Gastroesophageal sphincter (tissue), 4 donors: ENCODE measurements at regions not wholly inside any gene's neighbourhood (a gene's known extent, or its start where the extent isn't known, plus 50 kb on each side); places are given as distances from the start of the nearest gene placed in this dataset.

Source experiments
- ATAC-seq: fragments of 150-250 bp; one replicate; pipeline ENCODE4 v1.9.1; 2016; ENCODE audit warnings: mild to moderate bottlenecking, moderate library complexity
- H3K27ac ChIP-seq, 4 donors: fragments of 200-600 bp; sonication (generic) in 3 of 4; 1 replicate in 3 of 4; 2 replicates in 1 of 4; pipeline ENCODE4 v1.5.1; 2016 to 2019
- H3K27me3 ChIP-seq: fragments of 200-600 bp; sonication (generic); one replicate; pipeline ENCODE4 v1.5.1; 2019
- H3K36me3 ChIP-seq, 2 donors: fragments of 200-600 bp; sonication (generic); one replicate each; pipeline ENCODE4 v1.5.1; 2019; ENCODE audit warnings: control low read depth in 1 of 2
- H3K4me1 ChIP-seq, 3 donors: fragments of 200-600 bp; sonication (generic); 1 replicate in 2 of 3; 2 replicates in 1 of 3; pipeline ENCODE4 v1.5.1; 2016 to 2019; ENCODE audit warnings: control low read depth in 2 of 3
- H3K4me3 ChIP-seq, 2 donors: fragments of 200-600 bp; sonication (generic); one replicate each; pipeline ENCODE4 v1.5.1; 2019; ENCODE audit warnings: mild to moderate bottlenecking in 1 of 2, moderate library complexity in 1 of 2
- H3K9me3 ChIP-seq, 3 donors: fragments of 200-600 bp; sonication (generic); one replicate each; pipeline ENCODE4 v1.5.1; 2017 to 2019; ENCODE audit warnings: control low read depth in 2 of 3
- CTCF ChIP-seq, 4 experiments: fragments of 200-600 bp in 2 of 4; fragments of 450-650 bp in 2 of 4; sonication (generic) in 1 of 4; IDR thresholded peaks; one replicate each; pipeline ENCODE4 v1.5.1; 2017 to 2019; ENCODE audit warnings: antibody characterized with exemption in 4 of 4, mild to moderate bottlenecking in 2 of 4, moderate library complexity in 2 of 4
- EP300 ChIP-seq: sonication (generic); formaldehyde crosslinking; IDR thresholded peaks from one replicate; pipeline ENCODE4 v1.6.1; 2017; ENCODE audit warnings: antibody characterized with exemption, mild to moderate bottlenecking
- POLR2A ChIP-seq, 2 donors: fragments of 450-650 bp; IDR thresholded peaks; one replicate each; pipeline ENCODE4 v1.6.1; 2017; ENCODE audit warnings: antibody characterized with exemption in 2 of 2, mild to moderate bottlenecking in 2 of 2, moderate library complexity in 1 of 2
- POLR2AphosphoS5 ChIP-seq: sonication (generic); formaldehyde crosslinking; IDR thresholded peaks from one replicate; pipeline ENCODE4 v1.6.1; 2017; ENCODE audit warnings: antibody characterized with exemption
- WGBS, 2 donors: methylation state at CpG; one replicate each; pipeline ENCODE4 v1.1.5; 2018; ENCODE audit warnings: low coverage in 1 of 2; 5-methylcytosine and 5-hydroxymethylcytosine counted together

GRCh38 chr15:94909510-94909909 lies 678.1 kb downstream of the MCTP2 start:
- no peak for TF ChIP-seq EP300
- TF ChIP-seq POLR2A (IDR thresholded peaks at IDR 0.05) = no peak
- no peak for TF ChIP-seq POLR2AphosphoS5
- no peak for TF ChIP-seq CTCF (IDR thresholded peaks at IDR 0.05)
- Histone ChIP-seq H3K27me3 (no peaks in the 10 kb centered on the region), H3K4me3 (no peak overlapping the region), H3K36me3 (no peaks in the 10 kb centered on the region), H3K4me1 (no peaks in the 10 kb centered on the region), H3K27ac (no peak overlapping the region), H3K9me3 (peaks cover 0 to 28% (median 0%) of the 10 kb centered on the region in 3 donors)
- ATAC-seq = no peak
- no CpG with 5 or more reads among the region's 1 CpG for WGBS, 2 donors

- H3K27me3 ChIP-seq = no peaks in the 10 kb centered on the region
- H3K4me1 ChIP-seq = no peaks in the 10 kb centered on the region
- peaks cover 0 to 28% (median 0%) of the 10 kb centered on the region in 3 donors for H3K9me3 ChIP-seq
- no peaks in the 10 kb centered on the region for H3K36me3 ChIP-seq
- H3K27ac ChIP-seq = no peak overlapping the region
- TF ChIP-seq CTCF (IDR thresholded peaks at IDR 0.05) (no peak), POLR2AphosphoS5 (no peak), POLR2A (IDR thresholded peaks at IDR 0.05) (no peak), EP300 (no peak)
- ATAC-seq = no peak
- no peak overlapping the region for H3K4me3 ChIP-seq
Measured at GRCh38 chr15:94910166-94910565, 678.8 kb downstream of the MCTP2 start.

- Histone ChIP-seq H3K36me3 (no peaks in the 10 kb centered on the region), H3K4me1 (no peaks in the 10 kb centered on the region), H3K4me3 (no peak overlapping the region), H3K9me3 (peaks cover 0 to 28% (median 0%) of the 10 kb centered on the region in 3 donors), H3K27ac (no peak overlapping the region), H3K27me3 (no peaks in the 10 kb centered on the region)
- no peak for TF ChIP-seq POLR2AphosphoS5
- TF ChIP-seq CTCF (IDR thresholded peaks at IDR 0.05) = no peak
- no peak for TF ChIP-seq EP300
- TF ChIP-seq POLR2A (IDR thresholded peaks at IDR 0.05) = no peak
- WGBS, 2 donors = 40 to 82% methylated on average over 2 to 3 of the region's 3 CpGs
- no peak for ATAC-seq
Measured at GRCh38 chr15:94912760-94913159, 681.4 kb downstream of the MCTP2 start.

GRCh38 chr15:94917068-94917467 lies 685.7 kb downstream of the MCTP2 start:
- Histone ChIP-seq H3K27ac (no peak overlapping the region), H3K4me1 (no peaks in the 10 kb centered on the region), H3K4me3 (no peak overlapping the region), H3K9me3 (no peaks in the 10 kb centered on the region), H3K27me3 (no peaks in the 10 kb centered on the region), H3K36me3 (no peaks in the 10 kb centered on the region)
- WGBS, 2 donors = 11 to 60% methylated on average over 1 of the region's 5 CpGs
- ATAC-seq = no peak
- TF ChIP-seq POLR2AphosphoS5 (no peak), POLR2A (IDR thresholded peaks at IDR 0.05) (no peak), CTCF (IDR thresholded peaks at IDR 0.05) (no peak), EP300 (no peak)

- 45 to 61% methylated on average over 6 of the region's 6 CpGs for WGBS, 2 donors
- Histone ChIP-seq H3K27me3 (no peaks in the 10 kb centered on the region), H3K9me3 (no peaks in the 10 kb centered on the region), H3K4me3 (no peak overlapping the region), H3K36me3 (no peaks in the 10 kb centered on the region), H3K27ac (no peak overlapping the region), H3K4me1 (no peaks in the 10 kb centered on the region)
- TF ChIP-seq POLR2AphosphoS5 (no peak), EP300 (no peak), POLR2A (IDR thresholded peaks at IDR 0.05) (no peak), CTCF (IDR thresholded peaks at IDR 0.05) (no peak)
- no peak for ATAC-seq
Measured at GRCh38 chr15:94921936-94922335, 690.6 kb downstream of the MCTP2 start.
